Osteoblast (primary cell): ENCODE measurements at regions not wholly inside any gene's neighbourhood (a gene's known extent, or its start where the extent isn't known, plus 50 kb on each side); places are given as distances from the start of the nearest gene placed in this dataset.

Experiments used
- DNase-seq: peaks from one replicate; pipeline ENCODE4 v3.0.0; 2011; ENCODE audit warnings: low spot score, mixed read lengths; ENCODE audit not compliant: insufficient read length; ENCODE audit errors: missing footprints
- H2AFZ ChIP-seq: 2 replicates; pipeline ENCODE4 v1.6.0; 2011; ENCODE audit warnings: mild to moderate bottlenecking, low read length
- H3K27ac ChIP-seq: 2 replicates; pipeline ENCODE4 v1.5.1; 2011; ENCODE audit warnings: mild to moderate bottlenecking, low read depth, low read length, moderate library complexity
- H3K27me3 ChIP-seq: 2 replicates; pipeline ENCODE4 v1.6.0; 2012; ENCODE audit warnings: mild to moderate bottlenecking, control low read depth, inconsistent platforms, low read length, moderate library complexity; ENCODE audit not compliant: insufficient read depth
- H3K36me3 ChIP-seq: 2 replicates; pipeline ENCODE4 v1.5.1; 2011; ENCODE audit warnings: mild to moderate bottlenecking, low read length, control low read depth, moderate library complexity; ENCODE audit not compliant: insufficient read depth
- H3K4me1 ChIP-seq: 2 replicates; pipeline ENCODE4 v1.5.1; 2011; ENCODE audit warnings: mild to moderate bottlenecking, low read length, control low read depth, moderate library complexity; ENCODE audit not compliant: insufficient read depth
- H3K4me2 ChIP-seq: 2 replicates; pipeline ENCODE4 v1.6.0; 2011; ENCODE audit warnings: mild to moderate bottlenecking, low read length; ENCODE audit not compliant: insufficient read depth
- H3K4me3 ChIP-seq: fragments of 200-600 bp; sonication (generic); 3 replicates; pipeline ENCODE4 v1.5.1; 2012; ENCODE audit warnings: mild to moderate bottlenecking, low read length, inconsistent platforms; ENCODE audit not compliant: insufficient read depth
- H3K79me2 ChIP-seq: 2 replicates; pipeline ENCODE4 v1.6.0; 2012; ENCODE audit warnings: mild to moderate bottlenecking, low read length, control low read depth, inconsistent platforms; ENCODE audit not compliant: insufficient read depth
- H3K9me3 ChIP-seq: 2 replicates; pipeline ENCODE4 v1.5.1; 2011; ENCODE audit warnings: low read depth, low read length, control low read depth
- H4K20me1 ChIP-seq: 2 replicates; pipeline ENCODE4 v1.6.0; 2012; ENCODE audit warnings: mild to moderate bottlenecking, low read length, control low read depth; ENCODE audit not compliant: insufficient read depth
- CTCF ChIP-seq: IDR thresholded peaks from 2 replicates; pipeline ENCODE4 v1.5.1; 2011; ENCODE audit warnings: mild to moderate bottlenecking, low read depth, low read length, moderate library complexity; ENCODE audit errors: extremely low read depth

GRCh38 chr16:5770118-5770517 is 672.5 kb upstream of the EEF2KMT start:
- H3K79me2 ChIP-seq: no peaks in the 10 kb centered on the region
- no peaks in the 10 kb centered on the region for H3K9me3 ChIP-seq
- no peak for TF ChIP-seq CTCF

GRCh38 chr16:5769513-5769912 is 671.9 kb upstream of the EEF2KMT start:
- Histone ChIP-seq H3K27me3 (no peaks in the 10 kb centered on the region), H4K20me1 (no peaks in the 10 kb centered on the region), H3K36me3 (no peaks in the 10 kb centered on the region), H3K4me2 (no peak overlapping the region), H3K79me2 (no peaks in the 10 kb centered on the region), H3K9me3 (no peaks in the 10 kb centered on the region), H2AFZ (no peak overlapping the region), H3K27ac (no peak overlapping the region), H3K4me3 (no peak overlapping the region), H3K4me1 (no peaks in the 10 kb centered on the region)
- no peak for DNase-seq
- no peak for TF ChIP-seq CTCF

More at GRCh38 chr16:5770118-5770517, 672.5 kb upstream of the EEF2KMT start:
- no peaks in the 10 kb centered on the region for H4K20me1 ChIP-seq
- no peak overlapping the region for H3K4me2 ChIP-seq
- no peaks in the 10 kb centered on the region for H3K4me1 ChIP-seq
- H3K27ac ChIP-seq: no peak overlapping the region
- no peak for DNase-seq
- H3K27me3 ChIP-seq: no peaks in the 10 kb centered on the region
- no peak overlapping the region for H2AFZ ChIP-seq
- no peaks in the 10 kb centered on the region for H3K36me3 ChIP-seq
- no peak overlapping the region for H3K4me3 ChIP-seq

GRCh38 chr16:5768445-5768844 is 670.9 kb upstream of the EEF2KMT start:
- no peaks in the 10 kb centered on the region for H3K4me1 ChIP-seq
- no peaks in the 10 kb centered on the region for H3K36me3 ChIP-seq
- H3K4me2 ChIP-seq: no peak overlapping the region
- no peaks in the 10 kb centered on the region for H3K27me3 ChIP-seq
- no peak overlapping the region for H2AFZ ChIP-seq
- DNase-seq: no peak
- no peaks in the 10 kb centered on the region for H3K79me2 ChIP-seq
- no peaks in the 10 kb centered on the region for H3K9me3 ChIP-seq
- H4K20me1 ChIP-seq: no peaks in the 10 kb centered on the region
- no peak for TF ChIP-seq CTCF
- no peak overlapping the region for H3K4me3 ChIP-seq
- no peak overlapping the region for H3K27ac ChIP-seq

- H2AFZ ChIP-seq: no peak overlapping the region
- TF ChIP-seq CTCF: no peak
- H3K79me2 ChIP-seq: no peaks in the 10 kb centered on the region
- H3K4me3 ChIP-seq: no peak overlapping the region
- H3K36me3 ChIP-seq: no peaks in the 10 kb centered on the region
- no peaks in the 10 kb centered on the region for H3K4me1 ChIP-seq
- DNase-seq: no peak
- H3K27ac ChIP-seq: no peak overlapping the region
- H3K4me2 ChIP-seq: no peak overlapping the region
- no peaks in the 10 kb centered on the region for H3K27me3 ChIP-seq
- H3K9me3 ChIP-seq: no peaks in the 10 kb centered on the region
- no peaks in the 10 kb centered on the region for H4K20me1 ChIP-seq
These were observed 665.6 kb upstream of the EEF2KMT start for GRCh38 chr16:5763176-5763575.
